Stimulated activated effector memory CD8-positive, alpha-beta T cell treated with anti-CD3 and anti-CD28 coated beads, Interleukin-12 subunit alpha, Interleukin-12 subunit beta, amount 100 ng/mL, for 72 hours (primary cell): ENCODE measurements at regions not wholly inside any gene's neighbourhood (a gene's known extent, or its start where the extent isn't known, plus 50 kb on each side); places are given as distances from the start of the nearest gene placed in this dataset.
"Not testable (repeated sequence)": the region's sequence is repeated elsewhere in the genome, so short reads cannot be mapped to it uniquely, and the experiment has no call there.

Source experiments
- ATAC-seq: fragments of 150-1000 bp; cut with Tn5 transposase; 2 replicates; pipeline ENCODE4 v1.10.0; 2021
- DNase-seq, 2 donors: peaks; one replicate each; pipeline ENCODE4 v3.0.0; 2021 to 2022; ENCODE audit warnings: low spot score in 2 of 2
- H3K27ac Mint-ChIP-seq: one replicate; pipeline ENCODE4 v1.8.0; 2022; ENCODE audit warnings: mild to moderate bottlenecking, mixed read lengths
- H3K36me3 Mint-ChIP-seq: one replicate; pipeline ENCODE4 v1.8.0; 2022; ENCODE audit warnings: mild to moderate bottlenecking, mixed read lengths
- H3K4me1 Mint-ChIP-seq: one replicate; pipeline ENCODE4 v1.8.0; 2022; ENCODE audit warnings: mixed read lengths
- H3K4me3 Mint-ChIP-seq: one replicate; pipeline ENCODE4 v1.8.0; 2022; ENCODE audit warnings: mild to moderate bottlenecking, mixed read lengths
- H3K9me3 Mint-ChIP-seq: one replicate; pipeline ENCODE4 v1.8.0; 2022; ENCODE audit warnings: mixed read lengths

DNA sequence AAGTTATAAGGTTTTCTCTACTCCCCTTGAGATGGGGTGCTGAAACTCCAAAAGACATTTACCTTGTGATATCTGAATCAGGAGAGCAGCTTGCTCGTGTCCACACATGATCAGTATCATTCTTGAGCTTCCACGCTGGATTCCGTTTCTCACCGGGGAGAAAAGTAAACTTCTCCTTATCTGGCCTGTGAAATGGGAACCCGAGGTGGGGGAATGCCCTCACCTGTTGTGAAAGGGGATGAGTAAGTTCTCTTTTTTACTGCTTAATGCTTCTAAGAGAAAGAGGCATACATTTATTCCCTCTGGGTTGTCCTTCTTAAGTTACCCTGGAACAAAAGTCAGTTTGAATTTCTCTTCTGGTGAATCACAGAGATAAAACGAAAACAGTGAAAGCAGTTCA, 440.5 kb upstream of the ADAMTS9 start:
- no peak for DNase-seq
- Mint-ChIP-seq H3K27ac (no peak overlapping the region), H3K4me1 (no peaks in the 10 kb centered on the region), H3K4me3 (no peak overlapping the region), H3K9me3 (peaks cover 5% of the 10 kb centered on the region), H3K36me3 (no peaks in the 10 kb centered on the region)
- ATAC-seq, result no peak

DNA sequence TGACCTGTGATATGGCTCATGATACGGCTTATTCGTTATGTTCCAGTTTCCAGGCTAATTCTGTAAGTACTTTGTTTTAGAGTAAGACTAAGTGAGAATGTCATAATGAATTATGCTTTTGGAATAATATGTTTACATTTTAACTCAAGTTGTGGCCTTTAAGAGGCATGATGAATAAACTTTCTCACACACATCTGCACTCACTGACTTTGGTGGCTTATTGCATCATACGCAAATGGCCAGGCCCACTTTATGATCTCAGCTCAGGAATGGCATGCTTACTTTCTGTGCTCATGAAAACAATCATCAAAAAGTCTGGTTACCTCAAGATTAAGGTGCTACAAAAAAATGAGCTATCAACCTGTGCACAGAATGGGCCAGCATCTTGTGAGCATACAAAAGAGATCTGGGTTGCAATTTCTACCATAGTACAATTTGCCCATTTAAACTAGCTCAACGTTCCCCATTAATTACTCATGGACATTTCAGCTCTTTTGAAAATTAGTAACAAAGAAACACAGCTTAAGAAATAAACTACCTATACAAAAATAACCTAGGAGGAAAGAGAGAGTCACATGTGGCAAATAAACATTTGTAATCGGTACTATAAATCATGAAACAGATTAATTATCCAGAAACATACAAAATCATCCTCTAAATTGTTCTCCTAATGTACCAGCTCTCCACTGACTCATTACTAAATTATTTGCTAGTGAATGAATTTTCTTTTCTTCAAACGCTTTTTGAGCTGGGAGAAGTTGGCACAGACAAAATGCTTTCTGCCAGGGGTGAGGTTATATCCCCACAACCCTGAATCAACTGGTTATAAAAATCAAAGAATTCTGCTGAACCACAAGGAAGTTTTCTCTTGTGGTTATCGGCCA, 439.0 kb upstream of the ADAMTS9 start:
- no peak overlapping the region for H3K27ac Mint-ChIP-seq

DNA sequence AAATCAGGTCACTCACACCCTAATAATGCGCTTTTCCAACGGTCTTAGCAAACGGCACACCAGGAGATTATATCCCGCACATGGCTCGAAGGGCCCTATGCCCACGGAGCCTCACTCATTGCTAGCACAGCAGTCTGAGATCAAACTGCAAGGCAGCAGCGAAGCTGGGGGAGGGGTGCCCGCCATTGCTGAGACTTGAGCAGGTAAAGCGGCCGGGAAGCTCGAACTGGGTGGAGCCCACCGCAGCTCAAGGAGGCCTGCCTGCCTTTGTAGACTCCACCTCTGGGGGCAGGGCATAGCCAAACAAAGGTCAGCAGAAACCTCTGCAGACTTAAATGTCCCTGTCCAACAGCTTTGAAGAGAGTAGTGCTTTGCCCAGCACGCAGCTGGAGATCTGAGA, 432.4 kb upstream of the ADAMTS9 start:
- not testable (repeated sequence) for H3K4me1 Mint-ChIP-seq, DNase-seq, H3K4me3 Mint-ChIP-seq, H3K36me3 Mint-ChIP-seq, H3K27ac Mint-ChIP-seq, ATAC-seq
- peaks cover 19% of the 10 kb centered on the region for H3K9me3 Mint-ChIP-seq

More for the DNA sequence above, 439.0 kb upstream of the ADAMTS9 start:
- H3K4me3 Mint-ChIP-seq, result no peak overlapping the region
- peaks cover 6% of the 10 kb centered on the region for H3K9me3 Mint-ChIP-seq
- no peak for DNase-seq
- H3K36me3 Mint-ChIP-seq, result no peaks in the 10 kb centered on the region
- no peak for ATAC-seq
- H3K4me1 Mint-ChIP-seq, result no peaks in the 10 kb centered on the region

DNA sequence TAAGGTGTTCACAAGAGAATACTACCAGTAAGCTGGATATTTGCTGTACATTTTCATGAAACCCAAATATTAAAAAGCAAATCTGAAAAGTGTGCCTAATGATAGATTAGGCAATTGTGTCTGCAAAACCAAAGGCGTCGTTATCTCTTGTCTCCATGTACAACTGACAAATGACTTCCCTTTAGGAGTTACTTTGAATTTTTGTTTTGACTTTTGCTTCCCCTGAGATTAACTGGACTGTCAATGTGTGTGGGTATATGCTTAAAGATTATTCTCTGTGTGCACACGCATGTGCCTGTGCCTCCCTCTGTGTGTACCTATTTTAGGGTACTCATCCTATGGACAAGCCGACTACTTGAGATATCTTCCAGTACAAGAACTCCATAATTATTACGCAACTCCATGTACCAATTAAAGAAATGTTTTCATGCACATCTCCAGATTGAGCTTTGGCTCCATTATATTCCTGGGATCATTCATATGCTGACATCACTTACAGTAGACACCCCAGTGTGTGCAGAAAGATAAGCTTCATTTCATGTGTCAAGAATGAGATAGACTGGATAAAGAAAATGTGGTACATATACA, 431.2 kb upstream of the ADAMTS9 start:
- H3K27ac Mint-ChIP-seq, result no peak overlapping the region
- H3K4me1 Mint-ChIP-seq, result no peaks in the 10 kb centered on the region
- peaks cover 22% of the 10 kb centered on the region for H3K9me3 Mint-ChIP-seq
- H3K4me3 Mint-ChIP-seq, result no peak overlapping the region
- ATAC-seq (no peak), DNase-seq (no peak)
- no peaks in the 10 kb centered on the region for H3K36me3 Mint-ChIP-seq

DNA sequence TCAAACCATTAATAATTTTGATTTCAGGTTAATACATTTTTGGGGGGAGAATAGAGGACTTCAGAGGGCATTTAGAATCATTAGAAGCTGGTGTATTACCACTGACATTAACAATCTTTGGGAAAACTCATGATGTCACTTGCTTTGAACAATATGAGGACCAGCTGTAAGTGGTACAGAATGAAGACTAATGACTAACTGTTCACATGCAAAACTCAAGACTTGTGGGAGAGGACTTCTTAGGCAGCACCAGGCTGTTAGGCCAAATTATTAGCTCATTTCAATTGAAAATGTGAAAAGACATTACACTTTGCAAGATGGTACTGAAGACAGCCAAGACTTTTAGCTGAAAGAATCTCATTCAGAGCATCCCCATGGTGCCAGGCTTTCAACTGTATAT, 426.2 kb upstream of the ADAMTS9 start:
- Mint-ChIP-seq H3K9me3 (peaks cover 21% of the 10 kb centered on the region), H3K27ac (no peak overlapping the region), H3K4me3 (no peak overlapping the region), H3K4me1 (no peaks in the 10 kb centered on the region), H3K36me3 (no peaks in the 10 kb centered on the region)
- no peak for DNase-seq
- ATAC-seq, result no peak

DNA sequence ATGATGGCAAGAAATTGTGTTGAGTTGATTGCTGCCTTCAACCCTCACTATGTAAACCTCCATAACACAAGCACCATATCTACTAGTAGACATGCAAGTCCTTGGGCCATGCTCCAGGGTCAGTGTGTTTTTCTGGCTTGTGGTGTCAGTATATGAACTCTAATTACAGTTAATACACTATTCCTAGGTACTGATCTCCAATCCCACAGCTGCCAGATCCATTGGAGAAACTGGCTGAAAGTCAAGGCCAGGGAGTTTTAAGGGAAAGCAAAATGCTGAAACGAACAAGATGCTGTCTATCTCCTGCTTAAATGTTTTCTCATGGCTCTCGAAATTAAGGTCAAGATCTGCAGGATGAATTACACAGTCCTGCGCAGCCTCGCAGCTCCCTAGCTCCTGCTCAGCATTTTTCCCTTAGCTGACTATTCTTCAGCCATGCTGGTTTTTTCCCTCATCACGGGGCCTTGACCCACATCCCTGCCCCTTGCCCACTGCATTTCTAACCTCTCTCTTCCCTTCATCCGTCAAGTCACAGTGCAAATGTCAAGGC, 425.0 kb upstream of the ADAMTS9 start:
- no peak overlapping the region for H3K4me3 Mint-ChIP-seq
- no peaks in the 10 kb centered on the region for H3K4me1 Mint-ChIP-seq
- no peaks in the 10 kb centered on the region for H3K36me3 Mint-ChIP-seq
- no peak overlapping the region for H3K27ac Mint-ChIP-seq
- H3K9me3 Mint-ChIP-seq, result peaks cover 21% of the 10 kb centered on the region
- no peak for ATAC-seq
- DNase-seq, result no peak

DNA sequence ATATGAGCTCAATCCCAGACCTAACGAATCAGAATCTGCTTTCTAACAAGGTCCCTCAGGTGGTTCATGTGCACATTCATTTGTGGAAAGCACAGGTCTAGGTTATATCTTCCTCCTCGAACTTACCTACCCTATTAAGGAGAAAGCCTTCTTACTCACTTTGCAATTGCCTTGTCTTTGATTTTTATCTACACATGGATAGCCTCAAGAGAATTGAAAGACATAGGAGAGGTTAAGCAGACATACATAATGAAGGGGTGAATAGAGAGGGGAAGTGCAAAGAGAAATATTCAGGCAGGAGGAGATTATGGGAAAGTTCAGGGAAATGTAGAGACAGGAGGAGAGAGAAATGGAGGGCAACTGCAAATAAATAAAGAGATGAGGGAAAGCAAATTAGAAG, 422.9 kb upstream of the ADAMTS9 start:
- H3K27ac Mint-ChIP-seq, result no peak overlapping the region
- no peak for ATAC-seq
- H3K36me3 Mint-ChIP-seq, result no peaks in the 10 kb centered on the region
- no peak overlapping the region for H3K4me3 Mint-ChIP-seq
- DNase-seq, result no peak
- no peaks in the 10 kb centered on the region for H3K4me1 Mint-ChIP-seq
- peaks cover 23% of the 10 kb centered on the region for H3K9me3 Mint-ChIP-seq

DNA sequence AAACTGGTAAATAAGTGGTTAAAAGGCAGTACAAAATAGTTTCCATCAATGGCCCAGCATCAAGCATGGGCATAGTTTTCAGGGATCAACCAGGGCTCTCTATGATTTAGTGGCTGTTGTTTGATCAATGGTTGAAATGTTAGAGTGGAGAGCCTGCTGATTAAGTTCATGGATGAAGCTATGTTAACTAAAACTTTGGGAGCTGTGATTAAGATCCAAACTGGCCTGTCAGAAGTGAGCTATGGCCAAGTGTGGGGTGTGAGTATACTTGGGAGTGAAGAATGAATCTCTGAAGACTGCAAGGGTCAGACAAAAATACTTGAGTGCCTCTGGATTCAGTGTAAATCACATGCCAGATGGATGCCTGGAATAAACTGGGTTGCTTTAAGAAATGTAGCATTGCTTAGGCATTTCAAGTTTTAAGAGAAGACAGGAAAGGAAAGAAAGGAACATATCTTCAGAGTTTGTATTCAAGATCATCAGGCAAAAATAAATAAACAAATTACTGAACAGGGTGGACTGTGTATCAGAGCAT, 422.2 kb upstream of the ADAMTS9 start:
- Mint-ChIP-seq H3K9me3 (peaks cover 23% of the 10 kb centered on the region), H3K36me3 (no peaks in the 10 kb centered on the region), H3K27ac (no peak overlapping the region), H3K4me1 (no peaks in the 10 kb centered on the region), H3K4me3 (no peak overlapping the region)
- DNase-seq (no peak), ATAC-seq (no peak)

DNA sequence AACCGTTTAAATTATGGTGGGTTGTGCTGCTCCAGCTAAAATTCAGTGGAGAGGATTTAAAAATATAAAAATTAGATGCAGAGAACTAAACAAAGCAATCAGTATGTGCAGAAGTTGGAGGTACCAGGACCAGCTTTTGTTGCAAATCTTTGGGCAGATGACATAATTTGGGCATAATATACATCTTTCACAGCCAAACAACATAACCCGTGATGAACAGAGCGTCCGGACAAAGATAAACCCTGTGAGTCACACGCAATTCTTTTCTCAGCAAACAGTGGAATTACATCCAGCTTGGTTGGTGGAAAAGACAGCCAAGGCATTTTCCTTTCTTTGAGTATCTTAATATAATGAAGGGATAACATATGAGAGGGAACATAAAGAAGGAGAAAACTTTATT, 419.4 kb upstream of the ADAMTS9 start:
- ATAC-seq (no peak), DNase-seq (no peak)
- H3K4me3 Mint-ChIP-seq, result no peak overlapping the region
- no peaks in the 10 kb centered on the region for H3K4me1 Mint-ChIP-seq
- H3K27ac Mint-ChIP-seq, result no peak overlapping the region
- no peaks in the 10 kb centered on the region for H3K36me3 Mint-ChIP-seq
- peaks cover 19% of the 10 kb centered on the region for H3K9me3 Mint-ChIP-seq

DNA sequence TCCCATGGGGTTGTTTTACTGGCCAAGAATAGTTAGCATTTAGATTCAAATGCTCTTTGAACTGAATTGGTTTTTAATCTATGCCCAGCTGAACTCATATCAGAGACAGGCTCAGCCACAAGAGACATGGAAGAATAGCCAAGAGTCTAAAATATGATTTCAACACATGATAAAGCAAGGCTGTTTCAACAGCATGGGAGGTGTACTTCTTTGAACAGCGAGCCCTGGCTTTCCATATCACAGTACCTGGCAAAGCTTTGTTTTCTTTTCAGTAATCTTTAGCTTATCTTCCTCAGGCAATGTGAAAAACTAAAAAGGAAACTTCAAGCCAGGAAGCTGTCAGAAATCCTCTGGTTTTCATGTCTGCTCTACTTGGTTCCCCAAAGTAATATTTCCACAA, 413.6 kb upstream of the ADAMTS9 start:
- no peaks in the 10 kb centered on the region for H3K36me3 Mint-ChIP-seq
- H3K4me3 Mint-ChIP-seq, result no peak overlapping the region
- H3K27ac Mint-ChIP-seq, result no peak overlapping the region
- ATAC-seq (no peak), DNase-seq (no peak)
- no peaks in the 10 kb centered on the region for H3K4me1 Mint-ChIP-seq
- H3K9me3 Mint-ChIP-seq, result peaks cover 6% of the 10 kb centered on the region

DNA sequence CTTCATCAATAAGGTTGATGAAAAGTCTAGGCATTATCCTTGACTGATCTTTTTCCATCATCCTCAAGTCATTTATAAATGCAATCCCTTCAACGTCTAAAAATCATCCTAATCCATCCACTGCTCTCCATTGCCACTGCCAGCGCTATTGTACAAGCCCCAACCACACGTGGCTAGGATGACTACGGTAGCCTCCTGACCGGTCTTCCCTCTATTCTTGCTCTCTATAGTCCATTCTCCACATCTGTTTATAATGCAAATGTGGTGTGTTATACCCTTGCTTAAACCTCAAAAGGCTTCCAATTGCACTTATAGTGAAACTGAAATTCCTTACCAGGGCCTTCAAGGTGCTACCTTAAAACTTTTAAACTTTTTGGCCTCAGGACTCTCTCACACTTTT, 410.6 kb upstream of the ADAMTS9 start:
- H3K9me3 Mint-ChIP-seq, result peaks cover 6% of the 10 kb centered on the region
- DNase-seq (no peak), ATAC-seq (no peak)
- no peaks in the 10 kb centered on the region for H3K36me3 Mint-ChIP-seq
- H3K27ac Mint-ChIP-seq, result no peak overlapping the region
- no peak overlapping the region for H3K4me3 Mint-ChIP-seq
- no peaks in the 10 kb centered on the region for H3K4me1 Mint-ChIP-seq

DNA sequence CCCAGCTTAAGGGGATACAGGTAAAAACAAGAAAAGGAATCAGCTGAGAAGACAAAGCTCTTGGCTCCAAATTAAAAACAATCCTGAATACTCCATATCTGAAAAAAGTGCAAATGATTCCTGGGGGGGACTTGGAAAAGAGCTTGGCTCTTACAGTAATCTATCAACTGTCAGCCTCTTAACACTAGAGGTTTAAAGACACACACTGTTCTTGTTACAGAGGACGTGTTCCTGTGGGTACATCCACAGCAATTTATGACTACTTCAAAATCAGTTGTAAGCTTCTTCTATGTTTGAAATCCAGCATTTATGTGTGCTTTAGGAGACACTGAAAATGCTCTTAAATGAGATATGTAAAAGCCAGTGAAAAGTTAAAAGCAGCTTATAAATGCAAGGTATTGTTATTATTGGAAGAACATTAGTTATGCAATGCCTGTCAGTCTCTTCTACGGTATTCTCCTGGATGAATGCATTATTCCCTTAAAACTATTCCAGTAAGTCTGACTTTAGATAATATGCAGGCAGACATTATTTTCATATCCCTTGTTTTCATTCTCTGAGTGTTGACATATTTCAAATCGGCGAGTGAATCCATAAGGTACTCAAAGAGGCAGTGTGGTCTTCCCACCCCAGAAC, 408.4 kb upstream of the ADAMTS9 start:
- no peak for ATAC-seq
- Mint-ChIP-seq H3K4me3 (no peak overlapping the region), H3K36me3 (no peaks in the 10 kb centered on the region), H3K4me1 (no peaks in the 10 kb centered on the region), H3K9me3 (peaks cover 4% of the 10 kb centered on the region), H3K27ac (no peak overlapping the region)
- no peak for DNase-seq

DNA sequence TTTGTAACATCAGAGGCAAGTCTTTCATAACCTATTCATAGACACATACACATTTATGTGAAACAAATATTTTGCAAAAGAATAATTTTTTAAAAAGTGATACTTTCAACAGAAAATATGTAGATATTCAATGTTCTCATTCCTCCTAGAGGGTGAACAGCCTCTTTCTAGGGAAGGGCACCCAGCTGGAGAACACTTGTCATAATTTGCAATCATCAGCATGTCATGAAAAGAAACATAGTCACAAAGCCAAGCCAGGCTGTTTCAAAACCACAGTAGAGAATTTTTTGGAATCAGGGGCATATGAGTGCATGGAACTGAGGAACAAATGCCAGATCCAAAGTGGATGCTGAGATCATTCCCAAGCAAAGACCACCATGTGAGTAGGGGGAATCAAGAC, 406.9 kb upstream of the ADAMTS9 start:
- H3K4me1 Mint-ChIP-seq, result no peaks in the 10 kb centered on the region
- H3K27ac Mint-ChIP-seq, result no peak overlapping the region
- no peaks in the 10 kb centered on the region for H3K36me3 Mint-ChIP-seq
- peaks cover 4% of the 10 kb centered on the region for H3K9me3 Mint-ChIP-seq
- DNase-seq (no peak), ATAC-seq (no peak)
- no peak overlapping the region for H3K4me3 Mint-ChIP-seq

DNA sequence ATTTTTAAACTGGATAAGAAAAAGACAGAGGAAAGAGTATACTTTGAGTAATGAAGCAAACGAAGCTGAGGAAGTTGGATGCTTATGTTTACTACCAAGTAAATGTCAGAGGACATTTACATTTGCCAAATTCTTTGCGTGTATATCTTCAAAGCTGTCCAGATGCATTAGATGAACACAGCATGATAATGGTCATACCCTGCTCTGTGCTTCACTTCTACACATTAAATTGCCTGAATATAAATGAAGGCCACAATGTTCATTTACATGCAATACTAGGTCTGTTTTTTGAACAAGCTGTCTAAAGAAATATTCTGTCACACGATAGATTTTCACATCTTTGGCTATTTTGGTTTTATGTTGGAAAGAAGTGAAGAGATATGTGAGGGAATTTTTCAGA, 405.8 kb upstream of the ADAMTS9 start:
- ATAC-seq (no peak), DNase-seq (no peak)
- no peaks in the 10 kb centered on the region for H3K36me3 Mint-ChIP-seq
- no peak overlapping the region for H3K4me3 Mint-ChIP-seq
- peaks cover 4% of the 10 kb centered on the region for H3K9me3 Mint-ChIP-seq
- H3K4me1 Mint-ChIP-seq, result no peaks in the 10 kb centered on the region
- no peak overlapping the region for H3K27ac Mint-ChIP-seq

DNA sequence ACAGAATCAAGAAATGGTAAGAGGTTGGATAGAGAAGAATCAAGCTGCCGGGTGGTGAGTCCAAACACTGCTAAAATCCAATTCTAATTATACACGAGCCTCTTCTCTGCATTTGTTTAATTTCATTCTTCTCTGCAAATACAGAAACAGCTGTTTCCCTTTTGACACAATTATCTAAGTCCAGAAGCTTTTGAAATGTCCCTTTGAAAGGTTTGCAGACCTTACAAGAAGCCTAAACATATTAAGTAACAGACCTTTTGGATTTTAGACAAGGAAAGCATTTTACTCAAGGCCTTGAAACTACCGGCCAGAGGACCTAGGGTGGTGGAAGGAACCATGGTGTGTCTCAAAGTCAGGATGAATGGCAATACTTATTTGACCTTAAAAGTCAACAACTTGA, 403.8 kb upstream of the ADAMTS9 start:
- no peak overlapping the region for H3K27ac Mint-ChIP-seq
- ATAC-seq (no peak), DNase-seq (no peak)
- H3K4me3 Mint-ChIP-seq, result no peak overlapping the region
- H3K36me3 Mint-ChIP-seq, result no peaks in the 10 kb centered on the region
- H3K4me1 Mint-ChIP-seq, result no peaks in the 10 kb centered on the region
- H3K9me3 Mint-ChIP-seq, result peaks cover 4% of the 10 kb centered on the region
